AG10803 (cell line): ENCODE measurements at regions not wholly inside any gene's neighbourhood (a gene's known extent, or its start where the extent isn't known, plus 50 kb on each side); places are given as distances from the start of the nearest gene placed in this dataset.
A peak's percentile ranks its signal among the peaks of the same experiment; 100 is the strongest.

ENCODE experiments used
- DNase-seq: peaks from one replicate; pipeline ENCODE4 v3.0.0; 2010; ENCODE audit warnings: low read depth
- H3K4me3 ChIP-seq: 2 replicates; pipeline ENCODE4 v1.5.1; 2011; ENCODE audit warnings: mild to moderate bottlenecking, low read length, control low read depth
- CTCF ChIP-seq: conservative IDR thresholded peaks from 2 replicates; pipeline ENCODE4 v1.5.1; 2011; ENCODE audit warnings: mild to moderate bottlenecking, low read length, control low read depth, inconsistent platforms

GRCh38 chr5:158532739-158533138 lies 567.0 kb downstream of the EBF1 start:
- DNase-seq, result no peak
- TF ChIP-seq CTCF, result no peak
- H3K4me3 ChIP-seq, result no peak overlapping the region

GRCh38 chr5:158531860-158532259 lies 567.9 kb downstream of the EBF1 start:
- TF ChIP-seq CTCF, result no peak
- H3K4me3 ChIP-seq, result no peak overlapping the region
- DNase-seq, result no peak

GRCh38 chr5:158530115-158530514 lies 569.6 kb downstream of the EBF1 start:
- DNase-seq, result no peak
- no peak overlapping the region for H3K4me3 ChIP-seq
- no peak for TF ChIP-seq CTCF

- no peak for DNase-seq
- TF ChIP-seq CTCF, result no peak
Measured at GRCh38 chr5:158529454-158529853, 570.3 kb downstream of the EBF1 start.

GRCh38 chr5:158525663-158526062 lies 574.1 kb downstream of the EBF1 start:
- no peak for DNase-seq
- H3K4me3 ChIP-seq, result no peak overlapping the region
- TF ChIP-seq CTCF, result no peak

More at GRCh38 chr5:158529454-158529853, 570.3 kb downstream of the EBF1 start:
- H3K4me3 ChIP-seq, result no peak overlapping the region

GRCh38 chr5:158524070-158524469 lies 575.6 kb downstream of the EBF1 start:
- DNase-seq, result no peak
- no peak overlapping the region for H3K4me3 ChIP-seq
- no peak for TF ChIP-seq CTCF

- no peak for TF ChIP-seq CTCF
- no peak overlapping the region for H3K4me3 ChIP-seq
- peak; percentile 81 for DNase-seq
Measured at GRCh38 chr5:158522776-158523175, 576.9 kb downstream of the EBF1 start.
